Natural killer cell (primary cell): ENCODE measurements at regions not wholly inside any gene's neighbourhood (a gene's known extent, or its start where the extent isn't known, plus 50 kb on each side); places are given as distances from the start of the nearest gene placed in this dataset.

ENCODE experiments used
- ATAC-seq, 3 donors: fragments of 150-1000 bp in 2 of 3; fragments of 200-7000 bp in 1 of 3; cut with Tn5 transposase; 1 replicate in 1 of 3; 2 replicates in 2 of 3; pipeline ENCODE4 v1.10.0; 2021; ENCODE audit warnings: mild to moderate bottlenecking in 2 of 3, moderate library complexity in 2 of 3
- DNase-seq, 2 donors: peaks; one replicate each; pipeline versions ENCODE4 v3.0.0 to v3.0.0-alpha.2; 2013 to 2021; ENCODE audit warnings: mixed read lengths in 1 of 2
- H3K27ac ChIP-seq: one replicate; pipeline ENCODE4 v1.5.1; 2013; ENCODE audit warnings: mild to moderate bottlenecking, low read length
- H3K27me3 ChIP-seq: one replicate; pipeline ENCODE4 v1.6.1; 2013; ENCODE audit warnings: low read length; ENCODE audit not compliant: control insufficient read depth, insufficient read depth
- H3K36me3 ChIP-seq: one replicate; pipeline ENCODE4 v1.6.1; 2013; ENCODE audit warnings: low read length; ENCODE audit not compliant: control insufficient read depth, insufficient read depth
- H3K4me1 ChIP-seq: one replicate; pipeline ENCODE4 v1.6.1; 2013; ENCODE audit warnings: low read length; ENCODE audit not compliant: control insufficient read depth, insufficient read depth
- H3K4me3 ChIP-seq: one replicate; pipeline ENCODE4 v1.5.1; 2013; ENCODE audit warnings: low read length
- H3K9me3 ChIP-seq: one replicate; pipeline ENCODE4 v1.6.1; 2013; ENCODE audit warnings: low read length; ENCODE audit not compliant: control insufficient read depth, insufficient read depth
- H3K27ac Mint-ChIP-seq, 2 donors: one replicate each; pipeline ENCODE4 v1.8.0; 2022; ENCODE audit warnings: mild to moderate bottlenecking in 2 of 2, mixed read lengths in 2 of 2, moderate library complexity in 1 of 2
- H3K27me3 Mint-ChIP-seq, 2 donors: one replicate each; pipeline ENCODE4 v1.8.0; 2022; ENCODE audit warnings: low read depth in 2 of 2, mixed read lengths in 2 of 2
- H3K36me3 Mint-ChIP-seq: one replicate; pipeline ENCODE4 v1.8.0; 2022; ENCODE audit warnings: mixed read lengths
- H3K4me1 Mint-ChIP-seq, 2 donors: one replicate each; pipeline ENCODE4 v1.8.0; 2022; ENCODE audit warnings: mixed read lengths in 2 of 2
- H3K4me3 Mint-ChIP-seq: one replicate; pipeline ENCODE4 v1.8.0; 2022; ENCODE audit warnings: mild to moderate bottlenecking, moderate library complexity, mixed read lengths
- H3K9me3 Mint-ChIP-seq, 2 donors: one replicate each; pipeline ENCODE4 v1.8.0; 2022; ENCODE audit warnings: mixed read lengths in 2 of 2
- CTCF ChIP-seq: fragments of 200-600 bp; IDR thresholded peaks from one replicate; pipeline ENCODE4 v1.8.0; 2022; ENCODE audit warnings: antibody characterized with exemption
- WGBS: methylation state at CpG from one replicate; pipeline ENCODE4 v1.1.7; 2013; ENCODE audit warnings: missing lambda C conversion rate; ENCODE audit not compliant: insufficient coverage; 5-methylcytosine and 5-hydroxymethylcytosine counted together
- intact Hi-C: fragments of 100-400 bp; cut with micrococcal nuclease; formaldehyde crosslinking; loops from one replicate; pipeline ENCODE4 v1.14.2; 2022

- H3K4me3 ChIP-seq: no peak overlapping the region
- no peak for TF ChIP-seq CTCF
- Mint-ChIP-seq H3K4me1 (no peaks in the 10 kb centered on the region), H3K4me3 (no peak overlapping the region), H3K27me3 (no peaks in the 10 kb centered on the region), H3K27ac (no peak overlapping the region), H3K36me3 (no peaks in the 10 kb centered on the region), H3K9me3 (peaks cover 6 to 21% of the 10 kb centered on the region in 2 donors)
- WGBS: 84% methylated on average over 4 of the region's 4 CpGs
- no peaks in the 10 kb centered on the region for H3K4me1 ChIP-seq
- ATAC-seq (no peak), DNase-seq (no peak)
- H3K27ac ChIP-seq: no peak overlapping the region
- no peaks in the 10 kb centered on the region for H3K27me3 ChIP-seq
- H3K36me3 ChIP-seq: no peaks in the 10 kb centered on the region
- peaks cover 8% of the 10 kb centered on the region for H3K9me3 ChIP-seq
- intact Hi-C loops: no loop called here
These were observed 649.3 kb upstream of the SOX11 start for GRCh38 chr2:5042666-5043440.

GRCh38 chr2:5051300-5051699 lies 640.9 kb upstream of the SOX11 start:
- no peaks in the 10 kb centered on the region for H3K36me3 ChIP-seq
- DNase-seq: no peak
- 71% methylated on average over 1 of the region's 2 CpGs for WGBS
- no peak for TF ChIP-seq CTCF
- H3K4me1 ChIP-seq: no peaks in the 10 kb centered on the region
- intact Hi-C loops: no loop called here
- no peaks in the 10 kb centered on the region for H3K27me3 ChIP-seq
- no peaks in the 10 kb centered on the region for H3K27me3 Mint-ChIP-seq
- peaks cover 8% of the 10 kb centered on the region for H3K36me3 Mint-ChIP-seq
- H3K9me3 Mint-ChIP-seq: peaks cover 16% of the 10 kb centered on the region in 2 donors
- no peak overlapping the region for H3K4me3 Mint-ChIP-seq
- no peak overlapping the region for H3K27ac ChIP-seq
- no peaks in the 10 kb centered on the region for H3K4me1 Mint-ChIP-seq
- ATAC-seq: no peak
- no peak overlapping the region for H3K4me3 ChIP-seq
- H3K27ac Mint-ChIP-seq: no peak overlapping the region
- peaks cover 4% of the 10 kb centered on the region for H3K9me3 ChIP-seq

- Mint-ChIP-seq H3K4me1 (no peaks in the 10 kb centered on the region), H3K27me3 (no peaks in the 10 kb centered on the region), H3K27ac (no peak overlapping the region), H3K9me3 (peaks cover 11 to 18% of the 10 kb centered on the region in 2 donors), H3K36me3 (peaks cover 8% of the 10 kb centered on the region), H3K4me3 (no peak overlapping the region)
- Histone ChIP-seq H3K27me3 (no peaks in the 10 kb centered on the region), H3K4me3 (no peak overlapping the region), H3K9me3 (peaks cover 4% of the 10 kb centered on the region), H3K36me3 (no peaks in the 10 kb centered on the region), H3K4me1 (no peaks in the 10 kb centered on the region), H3K27ac (no peak overlapping the region)
- DNase-seq: no peak
- intact Hi-C loops: no loop called here
- no peak for TF ChIP-seq CTCF
- no peak for ATAC-seq
- 86% methylated on average over 7 of the region's 7 CpGs for WGBS
These were observed 639.3 kb upstream of the SOX11 start for GRCh38 chr2:5052905-5053304.

- no peaks in the 10 kb centered on the region for H3K4me1 Mint-ChIP-seq
- 51% methylated on average over 6 of the region's 6 CpGs for WGBS
- no peaks in the 10 kb centered on the region for H3K4me1 ChIP-seq
- TF ChIP-seq CTCF: no peak
- no peak overlapping the region for H3K4me3 ChIP-seq
- no peaks in the 10 kb centered on the region for H3K36me3 ChIP-seq
- H3K9me3 ChIP-seq: no peaks in the 10 kb centered on the region
- no peak for DNase-seq
- no peak overlapping the region for H3K27ac Mint-ChIP-seq
- no peak for ATAC-seq
- no peaks in the 10 kb centered on the region for H3K27me3 Mint-ChIP-seq
- peaks cover 14 to 19% of the 10 kb centered on the region in 2 donors for H3K9me3 Mint-ChIP-seq
- intact Hi-C loops: no loop called here
- peaks cover 4% of the 10 kb centered on the region for H3K36me3 Mint-ChIP-seq
- H3K27ac ChIP-seq: no peak overlapping the region
- no peaks in the 10 kb centered on the region for H3K27me3 ChIP-seq
- H3K4me3 Mint-ChIP-seq: no peak overlapping the region
These were observed 634.3 kb upstream of the SOX11 start for GRCh38 chr2:5057891-5058351.
